Stomach (tissue), 4 donors: ENCODE measurements at regions not wholly inside any gene's neighbourhood (a gene's known extent, or its start where the extent isn't known, plus 50 kb on each side); places are given as distances from the start of the nearest gene placed in this dataset.

Experiments used
- POLR2A ChIP-seq, 4 donors: fragments of 450-650 bp; IDR thresholded peaks; one replicate each; pipeline ENCODE4 v1.6.1; 2016; ENCODE audit warnings: antibody characterized with exemption in 4 of 4, control low read depth in 2 of 4, mild to moderate bottlenecking in 1 of 4, moderate library complexity in 1 of 4
- TF ChIP-seq, protein P1 (sequence below), 7 experiments: fragments of 450-650 bp in 4 of 7; fragments of 200-600 bp in 3 of 7; sonication (generic) in 3 of 7; IDR thresholded peaks; one replicate each; pipeline ENCODE4 v1.5.1; 2016 to 2019; ENCODE audit warnings: antibody characterized with exemption in 7 of 7, control low read depth in 2 of 7, mild to moderate bottlenecking in 1 of 7

- no peak for TF ChIP-seq POLR2A (IDR thresholded peaks at IDR 0.05)
- TF ChIP-seq, protein P1, sequence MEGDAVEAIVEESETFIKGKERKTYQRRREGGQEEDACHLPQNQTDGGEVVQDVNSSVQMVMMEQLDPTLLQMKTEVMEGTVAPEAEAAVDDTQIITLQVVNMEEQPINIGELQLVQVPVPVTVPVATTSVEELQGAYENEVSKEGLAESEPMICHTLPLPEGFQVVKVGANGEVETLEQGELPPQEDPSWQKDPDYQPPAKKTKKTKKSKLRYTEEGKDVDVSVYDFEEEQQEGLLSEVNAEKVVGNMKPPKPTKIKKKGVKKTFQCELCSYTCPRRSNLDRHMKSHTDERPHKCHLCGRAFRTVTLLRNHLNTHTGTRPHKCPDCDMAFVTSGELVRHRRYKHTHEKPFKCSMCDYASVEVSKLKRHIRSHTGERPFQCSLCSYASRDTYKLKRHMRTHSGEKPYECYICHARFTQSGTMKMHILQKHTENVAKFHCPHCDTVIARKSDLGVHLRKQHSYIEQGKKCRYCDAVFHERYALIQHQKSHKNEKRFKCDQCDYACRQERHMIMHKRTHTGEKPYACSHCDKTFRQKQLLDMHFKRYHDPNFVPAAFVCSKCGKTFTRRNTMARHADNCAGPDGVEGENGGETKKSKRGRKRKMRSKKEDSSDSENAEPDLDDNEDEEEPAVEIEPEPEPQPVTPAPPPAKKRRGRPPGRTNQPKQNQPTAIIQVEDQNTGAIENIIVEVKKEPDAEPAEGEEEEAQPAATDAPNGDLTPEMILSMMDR (IDR thresholded peaks at IDR 0.05): no peak
Measured at GRCh38 chr13:31395090-31395489, 195.3 kb downstream of the B3GLCT start.
